ENCODE measurements at regions not wholly inside any gene's neighbourhood (a gene's known extent, or its start where the extent isn't known, plus 50 kb on each side); places are given as distances from the start of the nearest gene placed in this dataset.

DNA sequence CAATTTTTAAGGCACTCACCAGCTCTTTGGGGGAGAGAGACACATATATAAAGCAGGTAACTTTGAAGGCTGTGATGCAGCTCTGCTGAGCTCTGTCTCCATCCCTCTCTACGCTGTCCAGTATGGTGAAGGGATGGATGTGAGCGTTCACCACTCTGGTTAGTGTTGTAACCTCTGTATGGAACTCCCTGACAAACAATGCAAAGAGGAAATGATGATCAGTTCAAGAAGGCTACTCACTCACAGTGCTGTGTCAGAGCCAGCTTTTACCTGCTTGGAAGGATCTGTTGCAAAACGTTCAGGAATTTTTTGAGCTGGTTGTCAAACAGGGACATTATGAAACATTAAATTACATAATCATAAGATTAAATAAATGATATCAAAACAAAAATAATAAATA lies 90.8 kb upstream of the SLC10A2 start:
- TF ChIP-seq GATA2 (IDR thresholded peaks at IDR 0.05; ENCODE audit: low read depth, low read length) (no peak), GATA3 (IDR thresholded peaks at IDR 0.05; ENCODE audit: low read depth, low read length) (no peak)

Data from SH-SY5Y (cell line).